Ascending aorta (tissue), 2 donors: ENCODE measurements at regions not wholly inside any gene's neighbourhood (a gene's known extent, or its start where the extent isn't known, plus 50 kb on each side); places are given as distances from the start of the nearest gene placed in this dataset.

ENCODE experiments used
- DNase-seq, 2 donors: peaks; one replicate each; pipeline ENCODE4 v3.0.0-alpha.2; 2019; ENCODE audit warnings: low spot score in 2 of 2
- H3K27ac ChIP-seq, 2 donors: fragments of 200-600 bp; sonication (generic); one replicate each; pipeline ENCODE4 v1.5.1; 2016 to 2017; ENCODE audit warnings: mild to moderate bottlenecking in 1 of 2
- H3K27me3 ChIP-seq: fragments of 200-600 bp; sonication (generic); one replicate; pipeline ENCODE4 v1.5.1; 2017
- H3K36me3 ChIP-seq, 2 donors: fragments of 200-600 bp; sonication (generic); one replicate each; pipeline ENCODE4 v1.5.1; 2016
- H3K4me1 ChIP-seq, 2 donors: fragments of 200-600 bp; sonication (generic); one replicate each; pipeline ENCODE4 v1.5.1; 2016 to 2017; ENCODE audit warnings: mild to moderate bottlenecking in 1 of 2
- H3K4me3 ChIP-seq, 2 donors: fragments of 200-600 bp; sonication (generic); one replicate each; pipeline ENCODE4 v1.5.1; 2016 to 2017; ENCODE audit warnings: mild to moderate bottlenecking in 1 of 2
- H3K9me3 ChIP-seq, 2 donors: fragments of 200-600 bp; sonication (generic); one replicate each; pipeline ENCODE4 v1.5.1; 2016
- intact Hi-C: fragments of 100-400 bp; cut with DNase I; formaldehyde crosslinking; loops from one replicate; pipeline ENCODE4 v1.15.1; 2023
- TF ChIP-seq, protein P1 (sequence below), 3 experiments: fragments of 200-600 bp in 2 of 3; fragments of 450-650 bp in 1 of 3; sonication (generic) in 2 of 3; IDR thresholded peaks; one replicate each; pipeline ENCODE4 v1.5.1; 2016 to 2019; ENCODE audit warnings: antibody characterized with exemption in 3 of 3, mild to moderate bottlenecking in 1 of 3, moderate library complexity in 1 of 3

DNA sequence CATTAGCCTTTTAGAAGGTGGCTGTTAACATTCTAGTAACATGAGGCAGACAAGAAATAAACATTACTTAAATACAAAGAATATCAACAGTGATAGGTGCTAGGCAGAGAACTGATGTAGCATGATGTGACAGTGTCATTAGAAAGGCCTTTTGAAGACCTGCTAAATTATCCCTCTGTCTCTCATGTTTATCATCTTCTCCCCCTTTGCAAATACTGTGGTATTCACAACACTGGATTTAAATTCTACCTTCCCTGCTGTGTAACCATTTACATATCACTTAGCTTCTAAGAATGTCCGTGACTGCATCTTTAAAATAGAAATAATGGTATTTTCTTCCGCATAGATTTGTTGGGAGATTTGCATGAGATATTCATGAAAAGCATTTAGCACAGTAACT, 74.4 kb upstream of the CLEC14A start:
- intact Hi-C loops: no loop called here
- Histone ChIP-seq H3K36me3 (no peaks in the 10 kb centered on the region), H3K27ac (no peak overlapping the region)

GRCh38 chr14:38329246-38329645, 73.4 kb upstream of the CLEC14A start:
- Histone ChIP-seq H3K27me3 (no peaks in the 10 kb centered on the region), H3K27ac (no peak overlapping the region), H3K4me3 (no peak overlapping the region), H3K4me1 (no peaks in the 10 kb centered on the region), H3K36me3 (no peaks in the 10 kb centered on the region), H3K9me3 (no peaks in the 10 kb centered on the region)
- DNase-seq: no peak
- TF ChIP-seq, protein P1, sequence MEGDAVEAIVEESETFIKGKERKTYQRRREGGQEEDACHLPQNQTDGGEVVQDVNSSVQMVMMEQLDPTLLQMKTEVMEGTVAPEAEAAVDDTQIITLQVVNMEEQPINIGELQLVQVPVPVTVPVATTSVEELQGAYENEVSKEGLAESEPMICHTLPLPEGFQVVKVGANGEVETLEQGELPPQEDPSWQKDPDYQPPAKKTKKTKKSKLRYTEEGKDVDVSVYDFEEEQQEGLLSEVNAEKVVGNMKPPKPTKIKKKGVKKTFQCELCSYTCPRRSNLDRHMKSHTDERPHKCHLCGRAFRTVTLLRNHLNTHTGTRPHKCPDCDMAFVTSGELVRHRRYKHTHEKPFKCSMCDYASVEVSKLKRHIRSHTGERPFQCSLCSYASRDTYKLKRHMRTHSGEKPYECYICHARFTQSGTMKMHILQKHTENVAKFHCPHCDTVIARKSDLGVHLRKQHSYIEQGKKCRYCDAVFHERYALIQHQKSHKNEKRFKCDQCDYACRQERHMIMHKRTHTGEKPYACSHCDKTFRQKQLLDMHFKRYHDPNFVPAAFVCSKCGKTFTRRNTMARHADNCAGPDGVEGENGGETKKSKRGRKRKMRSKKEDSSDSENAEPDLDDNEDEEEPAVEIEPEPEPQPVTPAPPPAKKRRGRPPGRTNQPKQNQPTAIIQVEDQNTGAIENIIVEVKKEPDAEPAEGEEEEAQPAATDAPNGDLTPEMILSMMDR (IDR thresholded peaks at IDR 0.05): no peak
- intact Hi-C loops: no loop called here

More for the DNA sequence above, 74.4 kb upstream of the CLEC14A start:
- no peak overlapping the region for H3K4me3 ChIP-seq
- no peaks in the 10 kb centered on the region for H3K4me1 ChIP-seq
- no peaks in the 10 kb centered on the region for H3K27me3 ChIP-seq
- H3K9me3 ChIP-seq: no peaks in the 10 kb centered on the region
- TF ChIP-seq, protein P1 (IDR thresholded peaks at IDR 0.05): no peak
- no peak for DNase-seq

GRCh38 chr14:38316922-38317321, 61.0 kb upstream of the CLEC14A start:
- no peaks in the 10 kb centered on the region for H3K9me3 ChIP-seq
- H3K27ac ChIP-seq: no peak overlapping the region
- H3K4me1 ChIP-seq: no peaks in the 10 kb centered on the region
- H3K27me3 ChIP-seq: no peaks in the 10 kb centered on the region
- H3K4me3 ChIP-seq: no peak overlapping the region
- intact Hi-C loops: no loop called here
- no peaks in the 10 kb centered on the region for H3K36me3 ChIP-seq
- TF ChIP-seq, protein P1 (IDR thresholded peaks at IDR 0.05): no peak
- DNase-seq: no peak

DNA sequence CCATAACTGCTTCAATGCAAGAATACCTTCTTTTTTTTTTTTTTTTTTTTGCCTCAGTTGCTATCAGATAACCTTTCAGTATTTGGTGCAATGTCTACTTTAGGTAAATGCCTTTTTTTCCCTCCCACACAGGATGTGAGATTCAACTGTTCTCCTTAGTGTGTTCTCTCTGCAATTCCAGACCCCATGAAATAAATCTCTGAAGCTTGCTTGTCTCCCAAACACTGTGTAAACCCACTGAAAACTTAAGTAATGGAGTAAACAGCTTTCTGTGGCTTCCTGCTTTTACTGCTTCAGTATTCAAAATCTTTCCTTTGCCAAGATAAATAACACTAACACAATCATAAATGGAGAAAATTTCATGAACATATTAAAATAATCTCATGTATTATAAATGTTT, 55.8 kb upstream of the CLEC14A start:
- no peak overlapping the region for H3K27ac ChIP-seq
- no peaks in the 10 kb centered on the region for H3K27me3 ChIP-seq
- H3K36me3 ChIP-seq: no peaks in the 10 kb centered on the region
- TF ChIP-seq, protein P1 (IDR thresholded peaks at IDR 0.05): no peak
- DNase-seq: no peak
- H3K9me3 ChIP-seq: no peaks in the 10 kb centered on the region
- intact Hi-C loops: no loop called here
- no peak overlapping the region for H3K4me3 ChIP-seq
- H3K4me1 ChIP-seq: no peaks in the 10 kb centered on the region

DNA sequence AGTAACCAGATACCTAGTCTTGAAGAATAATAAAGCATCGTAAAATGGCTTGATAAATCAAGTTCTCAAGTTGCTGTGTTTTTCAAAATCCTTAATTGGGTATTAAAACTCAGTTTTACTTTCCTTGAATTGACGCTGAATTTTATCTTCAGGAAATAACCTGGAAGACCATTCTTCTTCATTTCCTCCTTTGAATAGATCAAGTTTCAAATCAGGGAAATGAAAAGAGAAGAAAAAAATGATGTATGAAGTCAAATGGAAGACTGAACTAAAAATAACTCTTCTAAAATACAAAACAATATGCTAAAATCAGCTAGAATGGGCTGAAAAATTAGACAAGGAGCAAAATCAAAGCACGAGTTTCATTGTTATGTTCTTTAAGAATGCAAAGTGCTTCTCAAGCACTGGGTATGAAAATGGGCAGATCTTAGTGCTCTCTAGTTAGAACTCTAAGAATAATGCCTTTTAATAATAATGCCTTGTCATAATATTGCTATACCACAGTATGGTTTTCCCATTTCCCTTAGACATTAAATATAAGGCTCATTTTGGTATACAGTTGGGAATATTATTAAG, 54.6 kb upstream of the CLEC14A start:
- DNase-seq: no peak
- H3K9me3 ChIP-seq: peaks cover 0 to 3% of the 10 kb centered on the region in 2 donors
- no peak overlapping the region for H3K27ac ChIP-seq
- H3K27me3 ChIP-seq: no peaks in the 10 kb centered on the region
- intact Hi-C loops: no loop called here
- no peaks in the 10 kb centered on the region for H3K4me1 ChIP-seq
- TF ChIP-seq, protein P1 (IDR thresholded peaks at IDR 0.05): no peak
- no peaks in the 10 kb centered on the region for H3K36me3 ChIP-seq
- no peak overlapping the region for H3K4me3 ChIP-seq
